ENCODE measurements at regions not wholly inside any gene's neighbourhood (a gene's known extent, or its start where the extent isn't known, plus 50 kb on each side); places are given as distances from the start of the nearest gene placed in this dataset.

DNA sequence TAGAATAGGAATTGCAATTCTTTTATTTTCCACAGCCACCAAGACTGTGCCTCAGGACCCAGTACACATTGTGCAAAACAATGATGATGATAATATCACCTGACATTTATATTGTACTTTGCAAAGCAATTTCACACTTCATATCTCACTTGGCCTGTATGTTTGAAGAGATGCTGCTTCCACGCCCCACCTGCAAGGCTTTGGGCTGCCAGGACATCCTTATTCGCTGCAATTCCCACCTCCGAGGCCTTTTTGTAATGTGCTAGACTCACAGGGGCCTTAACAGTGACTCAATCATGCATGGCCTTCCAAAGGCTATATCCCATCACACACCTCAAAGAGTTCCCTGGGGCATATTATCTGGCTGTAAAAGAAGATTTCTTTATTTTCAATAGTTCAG is 200.9 kb downstream of the MYLK4 start:
- Histone ChIP-seq H3K9ac (ENCODE audit: insufficient read length, low read depth) (no peak overlapping the region), H3K4me1 (ENCODE audit: insufficient read depth, insufficient read length) (no peaks in the 10 kb centered on the region), H3K9me3 (ENCODE audit: insufficient read depth, low read length) (peaks cover 7% of the 10 kb centered on the region; the same call in 1 of the 2 replicates), H3K27me3 (ENCODE audit: insufficient read depth, insufficient read length) (no peaks in the 10 kb centered on the region), H3K4me3 (ENCODE audit: insufficient read length, low read depth) (no peak overlapping the region), H3K36me3 (ENCODE audit: insufficient read depth, insufficient read length, low read length) (no peaks in the 10 kb centered on the region)
- DNase-seq (ENCODE audit: low read depth, low spot score) = no peak
- TF ChIP-seq YY1 (IDR thresholded peaks at IDR 0.05; ENCODE audit: insufficient read depth, insufficient read length) = no peak

DNA sequence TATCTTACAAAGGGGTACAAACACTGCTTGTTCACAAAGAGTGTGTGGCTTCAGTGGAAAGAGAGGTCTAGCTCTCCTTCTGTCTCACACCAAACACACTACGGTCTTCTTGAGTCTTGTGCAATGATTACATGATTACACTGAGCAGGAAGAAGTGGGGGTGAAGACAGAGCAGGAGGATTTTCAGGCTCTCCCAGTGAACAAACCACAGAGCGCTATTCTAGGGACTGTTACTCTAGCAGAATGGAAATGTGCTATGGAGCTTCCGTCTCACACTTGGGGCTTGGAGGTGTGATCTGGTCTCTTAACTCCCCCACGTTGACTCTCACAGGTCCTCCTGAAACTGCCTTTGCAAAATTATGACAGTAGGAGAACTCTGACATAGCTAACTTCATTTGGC is 203.4 kb downstream of the MYLK4 start:
- peaks cover 7% of the 10 kb centered on the region; the same call in 1 of the 2 replicates for H3K9me3 ChIP-seq (ENCODE audit: insufficient read depth, low read length)
- no peak overlapping the region for H3K4me3 ChIP-seq (ENCODE audit: insufficient read length, low read depth)
- H3K27me3 ChIP-seq (ENCODE audit: insufficient read depth, insufficient read length) = no peaks in the 10 kb centered on the region
- H3K36me3 ChIP-seq (ENCODE audit: insufficient read depth, insufficient read length, low read length) = no peaks in the 10 kb centered on the region
- no peak overlapping the region for H3K9ac ChIP-seq (ENCODE audit: insufficient read length, low read depth)
- no peaks in the 10 kb centered on the region for H3K4me1 ChIP-seq (ENCODE audit: insufficient read depth, insufficient read length)
- TF ChIP-seq ZNF274 (IDR thresholded peaks at IDR 0.05; ENCODE audit: low read depth, low read length) (no peak), SUZ12 (IDR thresholded peaks at IDR 0.05; ENCODE audit: extremely low read depth, insufficient read depth, insufficient read length) (no peak), YY1 (IDR thresholded peaks at IDR 0.05; ENCODE audit: insufficient read depth, insufficient read length) (no peak)
- DNase-seq (ENCODE audit: low read depth, low spot score) = no peak

DNA sequence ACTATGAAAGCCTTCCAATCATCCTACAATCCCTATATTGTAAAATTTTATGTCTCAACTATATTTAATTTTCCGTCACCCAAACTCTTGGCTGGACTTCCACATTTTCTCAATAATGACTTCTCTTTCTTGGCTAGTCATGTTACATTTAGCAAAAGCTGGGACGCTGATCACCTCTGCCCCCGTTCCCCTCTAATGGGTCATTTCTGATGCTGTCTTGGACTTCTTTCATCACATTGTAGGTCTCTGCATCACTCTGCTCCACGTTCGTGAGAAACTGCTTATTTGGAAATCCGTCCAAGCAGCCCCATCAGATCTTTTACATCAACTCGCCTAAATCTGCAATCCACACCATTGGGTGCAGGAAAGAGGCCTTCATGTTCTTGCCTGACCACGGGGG is 203.8 kb downstream of the MYLK4 start:
- H3K9ac ChIP-seq (ENCODE audit: insufficient read length, low read depth) = no peak overlapping the region
- H3K36me3 ChIP-seq (ENCODE audit: insufficient read depth, insufficient read length, low read length) = no peaks in the 10 kb centered on the region
- peaks cover 7% of the 10 kb centered on the region; the same call in 1 of the 2 replicates for H3K9me3 ChIP-seq (ENCODE audit: insufficient read depth, low read length)
- TF ChIP-seq SUZ12 (IDR thresholded peaks at IDR 0.05; ENCODE audit: extremely low read depth, insufficient read depth, insufficient read length) (no peak), ZNF274 (IDR thresholded peaks at IDR 0.05; ENCODE audit: low read depth, low read length) (no peak), YY1 (IDR thresholded peaks at IDR 0.05; ENCODE audit: insufficient read depth, insufficient read length) (no peak)
- no peaks in the 10 kb centered on the region for H3K27me3 ChIP-seq (ENCODE audit: insufficient read depth, insufficient read length)
- no peak overlapping the region for H3K4me3 ChIP-seq (ENCODE audit: insufficient read length, low read depth)
- H3K4me1 ChIP-seq (ENCODE audit: insufficient read depth, insufficient read length) = no peaks in the 10 kb centered on the region
- DNase-seq (ENCODE audit: low read depth, low spot score) = no peak

DNA sequence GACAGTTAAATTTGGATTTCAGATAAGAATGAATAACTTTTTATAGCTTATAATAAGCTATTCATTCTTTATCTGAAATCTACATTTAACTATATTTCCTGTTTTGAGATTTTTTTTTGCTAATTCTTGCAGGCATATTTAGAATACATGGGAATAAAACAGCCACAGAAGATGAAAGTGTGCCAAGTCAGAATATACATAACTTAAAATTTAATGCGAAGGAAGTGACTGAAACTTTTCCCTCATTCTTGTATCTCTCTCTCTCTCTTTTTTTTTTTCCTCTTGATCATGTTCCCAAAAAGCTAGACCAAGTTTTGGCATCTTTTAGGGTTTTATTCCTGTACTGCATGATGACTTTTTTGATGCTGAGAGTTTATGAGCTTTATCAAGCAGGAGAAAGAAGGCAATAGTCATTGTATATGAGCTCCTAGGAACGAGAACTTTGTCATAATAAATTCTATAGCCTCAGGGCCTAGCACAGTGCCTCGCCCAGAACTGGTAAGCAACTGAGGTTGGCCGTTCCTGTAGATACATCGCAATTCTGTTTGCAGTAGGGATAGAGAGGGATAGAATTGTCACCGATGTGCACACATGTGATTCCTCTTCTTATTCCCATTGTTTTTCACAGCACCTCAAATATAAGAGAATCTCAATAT is 205.2 kb downstream of the MYLK4 start:
- Histone ChIP-seq H3K27me3 (ENCODE audit: insufficient read depth, insufficient read length) (no peaks in the 10 kb centered on the region), H3K36me3 (ENCODE audit: insufficient read depth, insufficient read length, low read length) (no peaks in the 10 kb centered on the region), H3K4me1 (ENCODE audit: insufficient read depth, insufficient read length) (no peaks in the 10 kb centered on the region), H3K9ac (ENCODE audit: insufficient read length, low read depth) (no peak overlapping the region), H3K9me3 (ENCODE audit: insufficient read depth, low read length) (peaks cover 7% of the 10 kb centered on the region; the same call in 1 of the 2 replicates), H3K4me3 (ENCODE audit: insufficient read length, low read depth) (no peak overlapping the region)
- DNase-seq (ENCODE audit: low read depth, low spot score) = no peak
- no peak for TF ChIP-seq ZNF274 (IDR thresholded peaks at IDR 0.05; ENCODE audit: low read depth, low read length)

DNA sequence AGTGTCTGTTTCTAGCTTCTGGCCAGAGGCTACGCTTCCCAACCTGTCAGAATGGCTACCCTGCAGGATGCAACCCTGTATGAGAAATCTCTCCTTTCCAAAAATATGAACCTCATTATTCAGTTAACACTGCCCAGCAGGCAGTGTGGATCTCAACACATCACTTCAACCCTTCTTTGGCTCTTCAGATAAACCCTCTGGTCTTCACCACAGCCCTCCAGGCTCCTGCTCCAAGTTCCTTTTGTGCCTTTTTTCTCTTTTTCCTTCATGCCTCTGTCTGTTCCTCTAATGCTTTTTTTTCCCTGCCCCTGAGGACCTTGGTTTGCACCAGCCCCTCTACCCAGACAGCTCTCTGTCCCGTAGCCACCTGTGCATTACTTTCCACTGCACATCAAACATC is 207.4 kb downstream of the MYLK4 start:
- no peak for DNase-seq (ENCODE audit: low read depth, low spot score)
- no peak overlapping the region for H3K9ac ChIP-seq (ENCODE audit: insufficient read length, low read depth)
- H3K4me3 ChIP-seq (ENCODE audit: insufficient read length, low read depth) = no peak overlapping the region
- no peaks in the 10 kb centered on the region for H3K4me1 ChIP-seq (ENCODE audit: insufficient read depth, insufficient read length)
- no peaks in the 10 kb centered on the region for H3K27me3 ChIP-seq (ENCODE audit: insufficient read depth, insufficient read length)
- H3K36me3 ChIP-seq (ENCODE audit: insufficient read depth, insufficient read length, low read length) = no peaks in the 10 kb centered on the region
- peaks cover 7% of the 10 kb centered on the region; the same call in 1 of the 2 replicates for H3K9me3 ChIP-seq (ENCODE audit: insufficient read depth, low read length)
- TF ChIP-seq SUZ12 (IDR thresholded peaks at IDR 0.05; ENCODE audit: extremely low read depth, insufficient read depth, insufficient read length) = no peak
- no peak for TF ChIP-seq YY1 (IDR thresholded peaks at IDR 0.05; ENCODE audit: insufficient read depth, insufficient read length)
- TF ChIP-seq ZNF274 (IDR thresholded peaks at IDR 0.05; ENCODE audit: low read depth, low read length) = no peak

GRCh38 chr6:2542858-2543218 is 207.9 kb downstream of the MYLK4 start:
- Histone ChIP-seq H3K36me3 (ENCODE audit: insufficient read depth, insufficient read length, low read length) (no peaks in the 10 kb centered on the region), H3K27me3 (ENCODE audit: insufficient read depth, insufficient read length) (no peaks in the 10 kb centered on the region), H3K9ac (ENCODE audit: insufficient read length, low read depth) (no peak overlapping the region), H3K9me3 (ENCODE audit: insufficient read depth, low read length) (0 out of 2 replicates have a peak, but pooled peaks cover 2% of the 10 kb centered on the region), H3K4me3 (ENCODE audit: insufficient read length, low read depth) (no peak overlapping the region), H3K4me1 (ENCODE audit: insufficient read depth, insufficient read length) (no peaks in the 10 kb centered on the region)
- TF ChIP-seq SUZ12 (IDR thresholded peaks at IDR 0.05; ENCODE audit: extremely low read depth, insufficient read depth, insufficient read length) (no peak), ZNF274 (IDR thresholded peaks at IDR 0.05; ENCODE audit: low read depth, low read length) (no peak), YY1 (IDR thresholded peaks at IDR 0.05; ENCODE audit: insufficient read depth, insufficient read length) (no peak)
- no peak for DNase-seq (ENCODE audit: low read depth, low spot score)

GRCh38 chr6:2542101-2542857 is 208.4 kb downstream of the MYLK4 start:
- no peak for DNase-seq (ENCODE audit: low read depth, low spot score)
- Histone ChIP-seq H3K9me3 (ENCODE audit: insufficient read depth, low read length) (no peaks in the 10 kb centered on the region), H3K36me3 (ENCODE audit: insufficient read depth, insufficient read length, low read length) (no peaks in the 10 kb centered on the region), H3K9ac (ENCODE audit: insufficient read length, low read depth) (no peak overlapping the region), H3K4me3 (ENCODE audit: insufficient read length, low read depth) (no peak overlapping the region), H3K27me3 (ENCODE audit: insufficient read depth, insufficient read length) (no peaks in the 10 kb centered on the region), H3K4me1 (ENCODE audit: insufficient read depth, insufficient read length) (no peaks in the 10 kb centered on the region)
- TF ChIP-seq SUZ12 (IDR thresholded peaks at IDR 0.05; ENCODE audit: extremely low read depth, insufficient read depth, insufficient read length) = no peak

Data from NT2/D1 (cell line).